Vagina (tissue), 2 donors: ENCODE measurements at regions not wholly inside any gene's neighbourhood (a gene's known extent, or its start where the extent isn't known, plus 50 kb on each side); places are given as distances from the start of the nearest gene placed in this dataset.

ENCODE experiments used
- DNase-seq, 2 donors: peaks; one replicate each; pipeline ENCODE4 v3.0.0-alpha.2; 2017; ENCODE audit errors: extremely low spot score in 2 of 2
- H3K27ac ChIP-seq: fragments of 200-600 bp; sonication (generic); one replicate; pipeline ENCODE4 v1.5.1; 2019
- H3K27me3 ChIP-seq: fragments of 200-600 bp; sonication (generic); one replicate; pipeline ENCODE4 v1.5.1; 2019
- H3K36me3 ChIP-seq, 2 donors: fragments of 200-600 bp; sonication (generic); one replicate each; pipeline ENCODE4 v1.5.1; 2017 to 2019
- H3K4me1 ChIP-seq: fragments of 200-600 bp; sonication (generic); one replicate; pipeline ENCODE4 v1.5.1; 2019
- H3K4me3 ChIP-seq, 2 donors: fragments of 200-600 bp; sonication (generic); 1 replicate in 1 of 2; 2 replicates in 1 of 2; pipeline ENCODE4 v1.5.1; 2016 to 2019
- H3K9me3 ChIP-seq: fragments of 200-600 bp; sonication (generic); one replicate; pipeline ENCODE4 v1.5.1; 2019
- CTCF ChIP-seq, 3 experiments: fragments of 450-650 bp in 2 of 3; fragments of 200-600 bp in 1 of 3; sonication (generic) in 1 of 3; IDR thresholded peaks; one replicate each; pipeline ENCODE4 v1.5.1; 2017 to 2019; ENCODE audit warnings: antibody characterized with exemption in 3 of 3, mild to moderate bottlenecking in 2 of 3, moderate library complexity in 2 of 3
- POLR2A ChIP-seq, 2 donors: fragments of 450-650 bp; IDR thresholded peaks; one replicate each; pipeline ENCODE4 v1.6.1; 2017; ENCODE audit warnings: antibody characterized with exemption in 2 of 2, mild to moderate bottlenecking in 2 of 2, moderate library complexity in 2 of 2
- POLR2AphosphoS5 ChIP-seq, 2 donors: sonication (generic); formaldehyde crosslinking; IDR thresholded peaks; one replicate each; pipeline ENCODE4 v1.9.0; 2017; ENCODE audit warnings: antibody characterized with exemption in 2 of 2, mild to moderate bottlenecking in 2 of 2, low read depth in 1 of 2; ENCODE audit not compliant: insufficient read depth in 1 of 2
- intact Hi-C: fragments of 100-400 bp; cut with DNase I; formaldehyde crosslinking; loops from one replicate; pipeline ENCODE4 v1.15.1; 2023

- no peak for TF ChIP-seq CTCF (IDR thresholded peaks at IDR 0.05)
- TF ChIP-seq POLR2A (IDR thresholded peaks at IDR 0.05) = no peak
- no peak for TF ChIP-seq POLR2AphosphoS5 (IDR thresholded peaks at IDR 0.05; ENCODE audit: insufficient read depth in 1 of 2, low read depth in 1 of 2)
- intact Hi-C loops = no loop called here
These were observed 707.8 kb downstream of the STIM2 start for GRCh38 chr4:27568236-27568951.

GRCh38 chr4:27568952-27569319 is 708.3 kb downstream of the STIM2 start:
- no peak for DNase-seq
- Histone ChIP-seq H3K4me3 (no peak overlapping the region), H3K9me3 (no peaks in the 10 kb centered on the region), H3K4me1 (no peaks in the 10 kb centered on the region), H3K27me3 (no peaks in the 10 kb centered on the region), H3K36me3 (no peaks in the 10 kb centered on the region), H3K27ac (no peak overlapping the region)
- TF ChIP-seq POLR2A (IDR thresholded peaks at IDR 0.05) (no peak), CTCF (IDR thresholded peaks at IDR 0.05) (no peak), POLR2AphosphoS5 (IDR thresholded peaks at IDR 0.05; ENCODE audit: insufficient read depth in 1 of 2, low read depth in 1 of 2) (no peak)
- intact Hi-C loops = no loop called here

More at GRCh38 chr4:27568236-27568951, 707.8 kb downstream of the STIM2 start:
- H3K36me3 ChIP-seq = no peaks in the 10 kb centered on the region
- no peaks in the 10 kb centered on the region for H3K4me1 ChIP-seq
- no peak for DNase-seq
- no peaks in the 10 kb centered on the region for H3K27me3 ChIP-seq
- no peaks in the 10 kb centered on the region for H3K9me3 ChIP-seq
- H3K4me3 ChIP-seq = no peak overlapping the region
- H3K27ac ChIP-seq = no peak overlapping the region

- intact Hi-C loops = no loop called here
- Histone ChIP-seq H3K27me3 (no peaks in the 10 kb centered on the region), H3K27ac (no peak overlapping the region), H3K36me3 (no peaks in the 10 kb centered on the region), H3K9me3 (no peaks in the 10 kb centered on the region), H3K4me3 (no peak overlapping the region), H3K4me1 (no peaks in the 10 kb centered on the region)
- DNase-seq = no peak
- TF ChIP-seq POLR2A (IDR thresholded peaks at IDR 0.05) = no peak
- TF ChIP-seq CTCF (IDR thresholded peaks at IDR 0.05) = no peak
- TF ChIP-seq POLR2AphosphoS5 (IDR thresholded peaks at IDR 0.05; ENCODE audit: insufficient read depth in 1 of 2, low read depth in 1 of 2) = no peak
These were observed 714.1 kb downstream of the STIM2 start for GRCh38 chr4:27574743-27575142.

- TF ChIP-seq CTCF (IDR thresholded peaks at IDR 0.05) = no peak
- no peak for TF ChIP-seq POLR2AphosphoS5 (IDR thresholded peaks at IDR 0.05; ENCODE audit: insufficient read depth in 1 of 2, low read depth in 1 of 2)
- no peak for TF ChIP-seq POLR2A (IDR thresholded peaks at IDR 0.05)
- DNase-seq = no peak
- Histone ChIP-seq H3K4me1 (no peaks in the 10 kb centered on the region), H3K36me3 (no peaks in the 10 kb centered on the region), H3K4me3 (no peak overlapping the region), H3K27ac (no peak overlapping the region), H3K27me3 (no peaks in the 10 kb centered on the region), H3K9me3 (no peaks in the 10 kb centered on the region)
- intact Hi-C loops = no loop called here
These were observed 717.3 kb downstream of the STIM2 start for GRCh38 chr4:27577951-27578350.

- Histone ChIP-seq H3K36me3 (no peaks in the 10 kb centered on the region), H3K27ac (no peak overlapping the region), H3K4me1 (no peaks in the 10 kb centered on the region), H3K9me3 (no peaks in the 10 kb centered on the region), H3K27me3 (no peaks in the 10 kb centered on the region), H3K4me3 (no peak overlapping the region)
- intact Hi-C loops = no loop called here
- DNase-seq = no peak
- TF ChIP-seq POLR2AphosphoS5 (IDR thresholded peaks at IDR 0.05; ENCODE audit: insufficient read depth in 1 of 2, low read depth in 1 of 2) (no peak), CTCF (IDR thresholded peaks at IDR 0.05) (no peak), POLR2A (IDR thresholded peaks at IDR 0.05) (no peak)
These were observed 732.1 kb downstream of the STIM2 start for GRCh38 chr4:27592738-27593137.
